ENCODE measurements at regions not wholly inside any gene's neighbourhood (a gene's known extent, or its start where the extent isn't known, plus 50 kb on each side); places are given as distances from the start of the nearest gene placed in this dataset.

DNA sequence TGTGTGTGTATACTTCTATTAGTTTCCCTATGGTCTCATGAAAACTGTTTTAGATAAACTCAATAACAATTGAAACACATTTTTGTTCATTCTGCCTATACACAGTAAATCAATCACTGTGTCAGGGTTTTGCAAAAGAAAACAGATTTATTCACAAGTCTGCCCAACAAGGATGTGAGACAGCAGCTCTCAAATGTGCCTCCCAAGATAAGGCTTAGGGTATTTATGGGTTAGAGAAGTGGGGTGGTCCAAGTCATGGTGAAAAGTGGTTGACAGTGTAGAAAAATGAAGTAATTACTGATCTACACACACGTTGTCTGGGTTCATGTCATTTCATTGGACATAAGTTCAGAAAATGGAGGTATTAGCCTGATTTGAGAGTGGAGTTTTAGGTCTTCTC is 844.6 kb downstream of the SLITRK6 start:
- Histone ChIP-seq H3K9me3 (no peaks in the 10 kb centered on the region), H3K4me3 (no peak overlapping the region), H3K36me3 (no peaks in the 10 kb centered on the region), H3K4me1 (no peaks in the 10 kb centered on the region), H3K27ac (no peak overlapping the region), H3K27me3 (no peaks in the 10 kb centered on the region)
- no peak for DNase-seq (ENCODE audit: low spot score in 2 of 2)
- TF ChIP-seq POLR2AphosphoS5 (IDR thresholded peaks at IDR 0.05) = no peak
- TF ChIP-seq, protein P1, sequence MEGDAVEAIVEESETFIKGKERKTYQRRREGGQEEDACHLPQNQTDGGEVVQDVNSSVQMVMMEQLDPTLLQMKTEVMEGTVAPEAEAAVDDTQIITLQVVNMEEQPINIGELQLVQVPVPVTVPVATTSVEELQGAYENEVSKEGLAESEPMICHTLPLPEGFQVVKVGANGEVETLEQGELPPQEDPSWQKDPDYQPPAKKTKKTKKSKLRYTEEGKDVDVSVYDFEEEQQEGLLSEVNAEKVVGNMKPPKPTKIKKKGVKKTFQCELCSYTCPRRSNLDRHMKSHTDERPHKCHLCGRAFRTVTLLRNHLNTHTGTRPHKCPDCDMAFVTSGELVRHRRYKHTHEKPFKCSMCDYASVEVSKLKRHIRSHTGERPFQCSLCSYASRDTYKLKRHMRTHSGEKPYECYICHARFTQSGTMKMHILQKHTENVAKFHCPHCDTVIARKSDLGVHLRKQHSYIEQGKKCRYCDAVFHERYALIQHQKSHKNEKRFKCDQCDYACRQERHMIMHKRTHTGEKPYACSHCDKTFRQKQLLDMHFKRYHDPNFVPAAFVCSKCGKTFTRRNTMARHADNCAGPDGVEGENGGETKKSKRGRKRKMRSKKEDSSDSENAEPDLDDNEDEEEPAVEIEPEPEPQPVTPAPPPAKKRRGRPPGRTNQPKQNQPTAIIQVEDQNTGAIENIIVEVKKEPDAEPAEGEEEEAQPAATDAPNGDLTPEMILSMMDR (IDR thresholded peaks at IDR 0.05) = no peak
- TF ChIP-seq POLR2A (IDR thresholded peaks at IDR 0.05) = no peak
- intact Hi-C loops (cut with DNase I; ENCODE audit: low total_unique reads) = no loop called here

DNA sequence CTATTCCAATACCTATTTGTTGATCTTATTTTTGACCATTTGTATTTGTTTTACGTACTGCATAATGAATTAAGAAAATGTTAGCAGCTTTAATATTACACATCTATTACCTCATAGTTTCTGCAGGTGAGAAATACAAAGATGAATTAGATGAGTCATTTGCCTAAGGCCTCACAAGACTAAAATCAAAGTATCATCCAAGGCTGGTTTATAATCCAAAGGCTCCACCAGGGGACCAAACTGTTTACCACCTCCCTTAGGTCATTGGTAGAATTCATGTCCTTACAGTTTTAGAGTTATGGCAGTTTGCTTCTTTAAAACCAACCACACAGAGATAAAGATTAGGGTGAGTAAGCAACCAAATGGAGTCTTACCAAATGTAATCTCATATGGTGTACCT is 848.1 kb downstream of the SLITRK6 start:
- Histone ChIP-seq H3K27me3 (no peaks in the 10 kb centered on the region), H3K36me3 (no peaks in the 10 kb centered on the region), H3K9me3 (no peaks in the 10 kb centered on the region), H3K4me1 (no peaks in the 10 kb centered on the region), H3K27ac (no peak overlapping the region), H3K4me3 (no peak overlapping the region)
- intact Hi-C loops (cut with DNase I; ENCODE audit: low total_unique reads) = no loop called here
- DNase-seq (ENCODE audit: low spot score in 2 of 2) = no peak
- no peak for TF ChIP-seq POLR2AphosphoS5 (IDR thresholded peaks at IDR 0.05)
- TF ChIP-seq, protein P1 (IDR thresholded peaks at IDR 0.05) = no peak
- no peak for TF ChIP-seq POLR2A (IDR thresholded peaks at IDR 0.05)

DNA sequence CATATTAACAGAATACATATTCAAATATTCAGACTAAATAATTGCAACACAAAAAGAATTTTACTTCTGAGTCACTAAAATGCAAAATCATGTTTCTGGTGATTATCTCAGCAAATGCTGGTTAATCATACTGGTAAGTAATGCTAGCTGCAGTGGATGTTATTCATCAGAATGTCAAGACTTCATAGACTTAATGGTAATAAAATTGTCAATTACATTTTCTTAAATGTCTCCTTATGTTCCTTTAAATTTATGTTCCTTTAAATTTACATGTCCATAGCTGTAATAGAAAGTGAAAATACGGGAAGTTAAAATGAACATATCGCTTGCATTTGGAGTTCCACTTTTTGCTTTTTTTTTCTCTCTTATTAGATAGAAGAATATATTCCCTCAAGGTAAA is 853.0 kb downstream of the SLITRK6 start:
- intact Hi-C loops (cut with DNase I; ENCODE audit: low total_unique reads) = no loop called here
- TF ChIP-seq POLR2AphosphoS5 (IDR thresholded peaks at IDR 0.05) = no peak
- TF ChIP-seq POLR2A (IDR thresholded peaks at IDR 0.05) = no peak
- TF ChIP-seq, protein P1 (IDR thresholded peaks at IDR 0.05) = no peak
- H3K4me1 ChIP-seq = no peaks in the 10 kb centered on the region
- no peaks in the 10 kb centered on the region for H3K36me3 ChIP-seq
- no peaks in the 10 kb centered on the region for H3K9me3 ChIP-seq
- no peak for DNase-seq (ENCODE audit: low spot score in 2 of 2)
- H3K27me3 ChIP-seq = no peaks in the 10 kb centered on the region
- no peak overlapping the region for H3K27ac ChIP-seq
- H3K4me3 ChIP-seq = no peak overlapping the region

DNA sequence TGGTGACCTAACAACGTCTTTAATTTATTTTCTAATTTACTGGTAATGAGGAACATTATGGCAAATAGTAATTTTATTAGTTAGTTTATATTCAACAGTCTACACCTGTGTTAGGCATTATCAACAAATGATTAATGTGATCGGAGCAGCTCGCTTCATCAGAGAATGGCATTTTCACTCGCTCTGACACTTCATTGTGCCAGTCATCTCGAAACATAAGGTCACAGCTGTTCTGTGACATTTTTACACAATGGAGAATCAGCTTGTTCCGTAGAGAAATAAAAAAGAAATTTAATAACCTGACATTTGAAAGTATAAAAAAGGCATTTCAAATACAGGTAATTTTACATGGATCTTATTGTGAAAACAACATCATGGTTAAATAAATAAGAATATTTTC is 858.4 kb downstream of the SLITRK6 start:
- Histone ChIP-seq H3K4me3 (no peak overlapping the region), H3K27ac (no peak overlapping the region), H3K4me1 (no peaks in the 10 kb centered on the region), H3K27me3 (no peaks in the 10 kb centered on the region), H3K9me3 (no peaks in the 10 kb centered on the region), H3K36me3 (no peaks in the 10 kb centered on the region)
- no peak for TF ChIP-seq POLR2A (IDR thresholded peaks at IDR 0.05)
- TF ChIP-seq POLR2AphosphoS5 (IDR thresholded peaks at IDR 0.05) = no peak
- TF ChIP-seq, protein P1 (IDR thresholded peaks at IDR 0.05) = no peak
- intact Hi-C loops (cut with DNase I; ENCODE audit: low total_unique reads) = no loop called here
- no peak for DNase-seq (ENCODE audit: low spot score in 2 of 2)

DNA sequence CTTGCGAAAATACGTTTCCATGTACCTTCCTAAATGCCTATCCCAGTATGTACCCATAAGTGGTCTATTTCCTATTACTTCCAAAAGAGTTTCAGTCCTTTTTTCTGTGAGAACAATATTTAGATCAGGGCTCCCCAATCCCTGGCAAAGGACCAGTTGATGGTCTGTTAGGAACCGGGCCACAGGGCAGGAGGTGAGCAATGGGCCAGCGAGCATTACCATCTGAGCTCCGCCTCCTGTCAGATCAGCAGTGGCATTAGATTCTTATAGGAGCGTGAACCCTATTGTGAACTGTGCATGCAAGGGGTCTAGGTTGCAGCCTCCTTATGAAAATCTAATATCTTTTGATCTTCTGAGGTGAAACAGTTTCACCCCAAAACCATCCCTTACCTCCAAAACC is 859.1 kb downstream of the SLITRK6 start:
- DNase-seq (ENCODE audit: low spot score in 2 of 2) = no peak
- intact Hi-C loops (cut with DNase I; ENCODE audit: low total_unique reads) = no loop called here

More for the DNA sequence above, 859.1 kb downstream of the SLITRK6 start:
- Histone ChIP-seq H3K9me3 (no peaks in the 10 kb centered on the region), H3K36me3 (no peaks in the 10 kb centered on the region), H3K4me1 (no peaks in the 10 kb centered on the region), H3K4me3 (no peak overlapping the region), H3K27me3 (no peaks in the 10 kb centered on the region), H3K27ac (no peak overlapping the region)
- TF ChIP-seq POLR2A (IDR thresholded peaks at IDR 0.05) (no peak), POLR2AphosphoS5 (IDR thresholded peaks at IDR 0.05) (no peak)
- TF ChIP-seq, protein P1 (IDR thresholded peaks at IDR 0.05) = no peak

All from breast epithelium (tissue), 4 donors.